Choroid plexus epithelial cell (primary cell): ENCODE measurements at regions not wholly inside any gene's neighbourhood (a gene's known extent, or its start where the extent isn't known, plus 50 kb on each side); places are given as distances from the start of the nearest gene placed in this dataset.

Source experiments
- DNase-seq: peaks from one replicate; pipeline ENCODE4 v3.0.0-alpha.2; 2010; ENCODE audit warnings: low read depth
- H3K4me3 ChIP-seq: 2 replicates; pipeline ENCODE4 v1.5.1; 2011; ENCODE audit warnings: low read depth, mild to moderate bottlenecking, control low read depth, low read length, moderate library complexity
- TF ChIP-seq, protein P1 (sequence below): conservative IDR thresholded peaks from 2 replicates; pipeline ENCODE4 v1.5.1; 2011; ENCODE audit warnings: low read depth, mild to moderate bottlenecking, control low read depth, inconsistent platforms, low read length, moderate library complexity

DNA sequence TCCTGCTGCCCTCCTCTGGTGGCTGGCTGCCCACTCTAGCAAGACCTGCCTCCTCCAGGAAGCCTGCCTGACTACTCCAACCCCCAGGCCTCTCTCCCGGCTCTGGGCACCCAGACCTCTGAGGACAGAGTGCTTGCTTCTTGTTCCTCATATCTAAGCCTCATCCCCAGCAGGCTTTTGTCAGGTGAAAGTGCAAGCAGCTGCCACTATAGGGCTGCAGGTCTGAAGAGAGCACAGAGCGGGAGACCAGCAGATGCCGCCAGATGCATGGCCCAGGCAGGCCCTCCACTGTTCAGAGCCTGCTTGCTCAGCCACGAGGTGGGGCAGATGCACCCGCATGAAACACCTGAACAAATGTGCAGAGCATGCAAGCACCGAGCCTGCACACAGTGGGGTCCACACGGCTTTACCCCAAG is 73.0 kb downstream of the SERPINA3 start:
- TF ChIP-seq, protein P1, sequence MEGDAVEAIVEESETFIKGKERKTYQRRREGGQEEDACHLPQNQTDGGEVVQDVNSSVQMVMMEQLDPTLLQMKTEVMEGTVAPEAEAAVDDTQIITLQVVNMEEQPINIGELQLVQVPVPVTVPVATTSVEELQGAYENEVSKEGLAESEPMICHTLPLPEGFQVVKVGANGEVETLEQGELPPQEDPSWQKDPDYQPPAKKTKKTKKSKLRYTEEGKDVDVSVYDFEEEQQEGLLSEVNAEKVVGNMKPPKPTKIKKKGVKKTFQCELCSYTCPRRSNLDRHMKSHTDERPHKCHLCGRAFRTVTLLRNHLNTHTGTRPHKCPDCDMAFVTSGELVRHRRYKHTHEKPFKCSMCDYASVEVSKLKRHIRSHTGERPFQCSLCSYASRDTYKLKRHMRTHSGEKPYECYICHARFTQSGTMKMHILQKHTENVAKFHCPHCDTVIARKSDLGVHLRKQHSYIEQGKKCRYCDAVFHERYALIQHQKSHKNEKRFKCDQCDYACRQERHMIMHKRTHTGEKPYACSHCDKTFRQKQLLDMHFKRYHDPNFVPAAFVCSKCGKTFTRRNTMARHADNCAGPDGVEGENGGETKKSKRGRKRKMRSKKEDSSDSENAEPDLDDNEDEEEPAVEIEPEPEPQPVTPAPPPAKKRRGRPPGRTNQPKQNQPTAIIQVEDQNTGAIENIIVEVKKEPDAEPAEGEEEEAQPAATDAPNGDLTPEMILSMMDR: no peak
- H3K4me3 ChIP-seq: no peak overlapping the region
- no peak for DNase-seq

DNA sequence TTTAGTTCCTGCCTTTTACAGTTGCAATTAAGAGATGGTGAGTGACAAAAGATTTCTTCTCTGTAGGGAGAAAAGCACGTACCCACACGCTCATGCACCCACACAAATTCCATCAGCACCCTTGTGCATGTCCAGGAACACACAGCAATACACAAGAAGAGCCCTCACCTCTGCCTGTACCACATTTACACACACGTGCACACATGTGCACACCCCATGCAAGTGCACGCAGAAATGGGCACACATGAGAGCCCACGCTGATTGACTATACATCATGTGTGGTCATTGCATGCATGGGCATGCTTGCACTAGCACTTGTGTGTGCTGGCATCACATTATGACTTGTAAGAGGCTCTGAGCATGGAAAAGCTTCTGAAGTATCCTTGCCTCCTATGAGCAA is 70.5 kb downstream of the SERPINA3 start:
- H3K4me3 ChIP-seq: no peak overlapping the region
- DNase-seq: no peak
- TF ChIP-seq, protein P1: no peak

DNA sequence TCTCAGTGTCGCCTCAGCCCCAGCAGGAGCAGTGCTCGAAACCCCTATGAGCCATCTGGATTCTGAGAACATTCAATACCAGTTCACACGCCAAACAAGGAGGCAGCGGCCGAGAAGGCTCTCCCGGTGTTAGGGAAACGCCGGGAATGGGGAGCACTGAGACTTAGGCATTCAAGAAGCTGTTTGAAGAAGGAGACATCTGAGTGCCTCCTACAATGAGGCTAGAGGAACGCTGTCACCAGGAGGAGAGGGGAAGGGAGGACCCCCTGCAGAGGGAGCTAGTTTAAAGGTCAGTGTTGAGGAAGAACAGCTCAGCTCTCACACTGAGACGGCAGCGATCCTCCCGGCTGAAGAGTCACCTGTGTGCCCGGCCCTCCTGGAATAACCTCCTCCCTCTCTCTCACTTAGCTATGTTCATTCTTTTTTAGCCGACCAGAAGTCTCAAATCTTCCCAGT is 69.9 kb downstream of the SERPINA3 start:
- H3K4me3 ChIP-seq: no peak overlapping the region
- TF ChIP-seq, protein P1: no peak
- DNase-seq: peak; percentile 47

DNA sequence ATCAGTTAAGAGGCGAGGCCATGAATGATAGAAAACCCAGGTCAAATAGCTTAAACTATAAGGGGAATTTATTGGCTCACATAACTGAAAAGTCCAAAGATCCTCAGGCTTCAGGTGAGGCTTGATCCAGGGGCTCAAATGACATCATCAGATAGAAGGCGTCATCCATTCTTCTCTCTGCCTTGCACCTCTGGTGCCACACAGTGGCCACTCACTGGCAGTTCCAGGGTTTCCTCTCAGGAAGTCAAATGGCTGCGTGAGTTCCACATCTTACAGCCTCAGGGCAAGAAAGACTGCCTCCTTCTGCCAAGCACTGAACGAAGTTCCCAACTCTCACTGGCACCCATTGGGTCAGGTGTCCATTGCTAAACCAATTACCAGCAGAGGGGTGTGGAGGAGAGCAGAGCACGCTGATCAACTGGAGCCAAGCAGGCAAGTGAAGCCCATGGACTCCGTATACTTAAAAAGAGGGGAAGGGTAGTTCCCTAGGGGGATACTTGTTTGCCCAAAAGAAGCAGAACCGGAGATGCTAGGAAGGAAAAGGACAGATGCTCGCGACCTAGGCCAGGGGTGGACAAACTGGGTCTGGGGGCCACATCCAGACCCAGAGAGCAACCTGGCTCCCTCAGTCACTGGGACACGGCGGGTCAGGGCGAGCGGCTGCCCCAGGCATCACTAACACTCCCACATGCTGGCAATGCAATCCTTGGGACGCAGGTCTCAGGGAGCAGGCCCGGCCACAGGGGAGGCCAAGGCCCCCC is 69.3 kb downstream of the SERPINA3 start:
- TF ChIP-seq, protein P1: peak; percentile 93
- no peak overlapping the region for H3K4me3 ChIP-seq
- DNase-seq: peak; percentile 81

DNA sequence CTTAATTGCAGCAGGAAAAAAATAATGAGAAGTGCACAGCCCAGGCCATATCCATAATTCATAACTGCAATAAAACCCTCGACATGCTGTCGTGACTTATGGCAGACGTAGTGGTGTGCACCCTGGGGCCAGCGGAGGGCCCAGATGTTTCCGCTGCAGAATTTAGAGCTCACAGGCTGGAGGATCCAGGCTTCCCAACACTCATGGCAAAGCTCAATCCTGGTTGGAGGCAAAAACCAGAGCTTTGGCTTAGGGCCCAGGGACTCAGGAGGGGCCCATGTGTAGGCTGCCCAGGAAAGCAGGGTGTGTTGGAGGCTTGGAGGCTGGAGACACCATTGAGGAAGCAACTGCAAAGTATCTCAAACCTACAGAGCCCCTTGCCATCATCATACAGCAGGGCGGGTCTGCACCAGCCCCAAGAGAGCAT is 68.7 kb downstream of the SERPINA3 start:
- TF ChIP-seq, protein P1: no peak
- DNase-seq: no peak
- H3K4me3 ChIP-seq: no peak overlapping the region

DNA sequence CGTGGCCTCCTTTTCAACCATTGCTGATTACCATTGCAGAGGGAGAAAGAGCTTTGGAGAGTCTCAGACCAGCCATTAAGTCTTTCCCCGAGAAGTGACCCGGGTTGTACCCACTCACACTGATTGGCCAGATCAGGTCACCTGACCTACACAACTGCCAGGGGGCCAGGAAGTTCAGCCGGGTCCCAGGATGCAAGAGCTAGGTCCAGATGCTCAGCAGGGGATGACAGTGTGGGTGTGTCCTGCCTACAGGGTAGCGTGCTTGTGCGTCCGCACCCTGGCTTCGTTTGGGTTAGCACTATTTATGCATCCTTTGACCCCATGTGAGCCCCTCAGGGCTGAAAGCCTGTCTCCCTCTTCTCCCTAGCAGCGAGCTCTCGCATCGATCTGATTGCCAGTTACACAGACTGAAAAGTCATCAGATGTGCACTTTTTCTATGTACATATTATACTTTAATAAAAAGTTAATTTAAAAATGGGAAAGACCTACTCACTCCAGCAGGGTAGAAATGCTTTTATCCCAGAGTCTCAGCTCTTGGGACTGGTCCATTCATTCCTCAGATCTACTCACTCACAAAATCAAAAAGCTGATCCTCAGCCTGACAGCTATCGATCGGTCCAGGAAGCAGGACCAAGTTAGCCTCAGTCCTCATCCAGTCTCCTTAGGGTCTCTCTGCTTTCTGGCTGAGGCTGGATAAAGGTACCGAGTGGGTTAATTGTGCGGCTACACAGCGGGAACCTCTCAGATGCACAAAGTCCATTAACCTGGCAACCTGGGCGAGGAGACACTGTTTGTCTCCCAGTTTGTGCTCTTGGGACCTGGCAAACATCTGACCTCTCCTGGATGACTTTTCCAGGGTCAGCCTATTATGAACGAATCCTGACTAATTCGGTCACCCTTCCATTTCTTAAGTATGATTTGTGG is 68.0 kb downstream of the SERPINA3 start:
- TF ChIP-seq, protein P1: no peak
- DNase-seq: no peak
- H3K4me3 ChIP-seq: no peak overlapping the region
